BLaER1 treated with 17β-estradiol and CSF1 and Interleukin-3, amounts not matched to agents 10 nM and 100 nM (cell line): ENCODE measurements at regions not wholly inside any gene's neighbourhood (a gene's known extent, or its start where the extent isn't known, plus 50 kb on each side); places are given as distances from the start of the nearest gene placed in this dataset.

ENCODE experiments used
- H3K27ac ChIP-seq, 11 experiments: shearing (Covaris generic); formaldehyde crosslinking; 2 replicates each; pipeline ENCODE4 v1.8.1; 2022
- H3K27me3 ChIP-seq, 11 experiments: shearing (Covaris generic); formaldehyde crosslinking; 2 replicates each; pipeline ENCODE4 v1.8.1; 2022
- H3K36me3 ChIP-seq, 11 experiments: shearing (Covaris generic); formaldehyde crosslinking; 2 replicates each; pipeline ENCODE4 v1.8.1; 2022
- H3K4me1 ChIP-seq, 10 experiments: shearing (Covaris generic); formaldehyde crosslinking; 2 replicates each; pipeline ENCODE4 v1.8.1; 2022
- H3K4me2 ChIP-seq, 11 experiments: shearing (Covaris generic); formaldehyde crosslinking; 2 replicates each; pipeline ENCODE4 v1.8.1; 2022
- H3K4me3 ChIP-seq, 10 experiments: shearing (Covaris generic); formaldehyde crosslinking; 2 replicates each; pipeline ENCODE4 v1.8.1; 2022
- H3K9ac ChIP-seq, 11 experiments: shearing (Covaris generic); formaldehyde crosslinking; 2 replicates each; pipeline ENCODE4 v1.8.1; 2022
- H3K9me3 ChIP-seq, 11 experiments: shearing (Covaris generic); formaldehyde crosslinking; replicated peaks in 1 of 11; 2 replicates each; pipeline ENCODE4 v1.8.1; 2022
- H4K20me1 ChIP-seq, 11 experiments: shearing (Covaris generic); formaldehyde crosslinking; 2 replicates each; pipeline ENCODE4 v1.8.1; 2022
- Cebpa-rat ChIP-seq, 11 experiments: shearing (Covaris generic); IDR thresholded peaks; 2 replicates each; pipeline ENCODE4 v1.8.1; 2022

GRCh38 chr16:79966226-79966625, 365.7 kb upstream of the MAF start:
- Histone ChIP-seq H3K9me3 (no peaks in the 10 kb centered on the region), H3K27me3 (no peaks in the 10 kb centered on the region), H3K4me1 (peaks cover 0 to 6% (median 4%) of the 10 kb centered on the region in 10 experiments; a peak in 6 of 20 replicates), H3K4me3 (no peak overlapping the region), H3K36me3 (no peaks in the 10 kb centered on the region), H3K4me2 (peak overlapping the region in 7 of 11 experiments; percentile 4 to 43 (median 22); a peak in 9 of 22 replicates), H4K20me1 (no peaks in the 10 kb centered on the region), H3K9ac (no peak overlapping the region), H3K27ac (no peak overlapping the region)
- no peak for TF ChIP-seq Cebpa-rat (IDR thresholded peaks at IDR 0.05)

DNA sequence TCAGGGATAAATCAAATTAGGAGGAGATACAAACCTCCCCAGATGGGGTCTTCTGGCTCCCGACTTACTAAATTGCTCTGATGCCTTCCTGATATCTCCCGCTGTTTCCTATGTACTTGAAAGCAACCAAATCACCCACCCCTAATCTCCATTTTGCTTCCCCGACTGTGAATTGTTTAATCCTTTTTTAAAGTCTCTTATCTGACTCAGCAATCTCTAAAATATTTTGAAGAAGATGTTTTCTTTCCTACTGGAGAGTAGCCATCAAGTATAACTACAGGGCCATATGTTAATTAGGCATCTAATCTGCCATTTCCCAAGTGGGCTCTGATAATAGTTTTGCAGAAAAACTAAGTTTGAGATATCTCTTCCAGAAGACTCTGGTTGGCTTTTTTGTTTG, 365.2 kb upstream of the MAF start:
- Histone ChIP-seq H3K27ac (no peak overlapping the region), H3K4me1 (peaks cover 0 to 6% (median 4%) of the 10 kb centered on the region in 10 experiments; a peak in 6 of 20 replicates), H3K27me3 (no peaks in the 10 kb centered on the region)

DNA sequence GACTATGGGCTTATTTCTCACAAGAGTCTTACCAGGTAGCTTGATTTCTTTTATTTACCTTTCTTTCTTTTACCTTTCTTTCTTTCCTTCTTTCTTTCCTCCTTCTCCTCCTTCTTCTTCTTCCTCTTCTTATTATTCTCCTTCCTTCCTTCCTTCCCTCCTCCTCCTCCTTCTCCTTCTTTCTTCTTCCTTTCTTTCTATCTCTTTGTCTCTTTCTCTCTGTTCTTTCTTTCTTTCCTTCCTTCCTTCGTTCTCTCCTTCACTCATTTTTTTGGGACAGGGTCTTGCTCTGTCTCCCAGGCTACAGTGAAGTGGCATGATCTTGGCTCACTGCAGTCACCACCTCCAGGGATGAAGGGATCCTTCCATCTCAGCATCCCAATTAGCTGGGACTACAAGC, 363.6 kb upstream of the MAF start:
- Histone ChIP-seq H3K27ac (no peak overlapping the region), H3K4me2 (no peak overlapping the region), H3K27me3 (no peaks in the 10 kb centered on the region), H3K36me3 (no peaks in the 10 kb centered on the region), H3K9me3 (no peaks in the 10 kb centered on the region), H3K4me1 (peaks cover 0 to 6% (median 4%) of the 10 kb centered on the region in 10 experiments; a peak in 6 of 20 replicates), H3K4me3 (no peak overlapping the region), H3K9ac (no peak overlapping the region), H4K20me1 (no peaks in the 10 kb centered on the region)
- TF ChIP-seq Cebpa-rat (IDR thresholded peaks at IDR 0.05) = no peak

More for the DNA sequence above, 365.2 kb upstream of the MAF start:
- Histone ChIP-seq H3K9ac (no peak overlapping the region), H3K36me3 (no peaks in the 10 kb centered on the region), H3K9me3 (no peaks in the 10 kb centered on the region), H3K4me2 (no peak overlapping the region; a peak in 1 of 22 replicates), H4K20me1 (no peaks in the 10 kb centered on the region), H3K4me3 (no peak overlapping the region)
- TF ChIP-seq Cebpa-rat (IDR thresholded peaks at IDR 0.05) = no peak

DNA sequence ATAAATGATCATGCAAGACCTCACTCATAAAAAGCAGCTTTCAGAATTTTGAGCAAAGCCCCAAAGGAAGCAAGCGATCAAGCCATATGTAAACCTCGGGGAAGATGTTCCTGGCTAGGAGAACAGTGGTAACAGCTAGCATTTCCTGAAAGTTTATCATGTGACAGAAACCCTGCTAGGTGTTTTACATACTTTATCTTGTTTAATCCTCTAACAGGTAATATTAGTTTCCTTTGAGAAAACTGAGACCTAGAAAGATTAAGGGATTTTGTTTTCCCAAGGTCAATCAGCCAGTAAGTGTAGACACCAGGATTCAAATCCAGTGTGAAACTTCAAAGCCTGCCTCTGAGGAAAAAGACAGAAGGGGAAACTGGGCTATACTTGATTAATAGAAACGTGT, 362.4 kb upstream of the MAF start:
- TF ChIP-seq Cebpa-rat (IDR thresholded peaks at IDR 0.05) = no peak
- no peaks in the 10 kb centered on the region for H3K36me3 ChIP-seq

DNA sequence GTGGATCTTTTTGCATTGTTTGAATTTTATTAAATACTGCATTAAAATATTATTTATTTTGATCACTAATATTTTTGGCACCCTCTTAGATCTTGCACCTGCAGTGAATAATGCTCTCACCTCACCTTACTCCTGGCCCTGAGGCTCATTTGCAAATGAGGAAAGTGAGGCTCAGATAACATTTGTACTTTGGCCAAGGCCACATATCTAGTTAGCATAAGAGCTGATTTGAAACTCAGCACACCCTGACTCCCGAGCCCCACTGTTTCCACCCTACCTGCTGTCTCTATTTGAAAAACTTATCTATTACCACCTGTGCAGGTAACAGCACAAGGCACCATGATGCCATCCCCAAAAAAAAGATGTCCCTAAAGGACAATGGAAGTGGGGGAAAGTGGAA, 358.7 kb upstream of the MAF start:
- Histone ChIP-seq H3K4me2 (no peak overlapping the region), H3K27me3 (no peaks in the 10 kb centered on the region), H3K36me3 (no peaks in the 10 kb centered on the region), H3K4me1 (no peaks in the 10 kb centered on the region), H4K20me1 (no peaks in the 10 kb centered on the region), H3K9me3 (no peaks in the 10 kb centered on the region), H3K27ac (no peak overlapping the region), H3K4me3 (no peak overlapping the region), H3K9ac (no peak overlapping the region)
- TF ChIP-seq Cebpa-rat (IDR thresholded peaks at IDR 0.05) = no peak

More for the DNA sequence above, 362.4 kb upstream of the MAF start:
- Histone ChIP-seq H3K9ac (no peak overlapping the region), H3K4me3 (no peak overlapping the region), H4K20me1 (no peaks in the 10 kb centered on the region), H3K4me1 (peaks cover 0 to 6% (median 4%) of the 10 kb centered on the region in 10 experiments; a peak in 6 of 20 replicates), H3K9me3 (no peaks in the 10 kb centered on the region), H3K4me2 (no peak overlapping the region), H3K27me3 (no peaks in the 10 kb centered on the region), H3K27ac (no peak overlapping the region)

DNA sequence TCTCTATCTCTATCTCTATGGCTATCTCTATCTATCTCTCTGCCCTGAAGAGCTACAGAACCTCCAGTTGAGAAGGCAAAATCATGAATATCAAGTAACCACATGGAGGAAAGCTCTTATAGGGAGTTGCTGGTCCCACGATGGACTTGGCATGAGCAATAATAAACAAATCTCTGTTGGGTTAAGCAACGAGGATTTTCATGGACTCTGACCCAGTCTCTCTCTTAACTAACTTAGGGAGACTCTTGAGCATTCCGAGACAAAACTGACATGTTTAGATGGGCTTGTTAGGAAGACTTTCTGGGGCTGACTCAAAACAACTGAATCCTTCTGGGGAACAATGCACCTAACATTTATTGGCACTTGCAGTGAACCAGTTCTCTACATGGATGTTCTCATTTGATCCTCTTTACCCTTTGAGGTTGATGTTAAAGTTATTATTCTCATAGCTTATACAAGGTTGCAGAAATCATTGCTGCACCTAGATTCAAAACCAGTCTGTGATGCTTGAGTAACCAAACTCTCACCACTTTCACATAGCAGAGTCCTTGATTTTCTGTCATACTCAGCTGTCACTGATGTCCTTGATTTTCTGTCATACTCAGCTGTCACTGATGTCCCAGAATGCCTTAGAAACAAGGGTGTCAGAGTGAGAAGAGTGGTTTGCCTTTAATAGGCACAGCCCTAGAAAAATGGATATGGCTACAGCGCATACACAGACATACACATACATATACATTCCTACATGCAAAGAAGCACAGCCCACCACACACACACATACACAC, 354.6 kb upstream of the MAF start:
- Histone ChIP-seq H3K9me3 (no peaks in the 10 kb centered on the region), H3K36me3 (no peaks in the 10 kb centered on the region), H4K20me1 (no peaks in the 10 kb centered on the region), H3K4me3 (no peak overlapping the region), H3K4me2 (no peak overlapping the region), H3K27me3 (no peaks in the 10 kb centered on the region), H3K4me1 (peaks cover 0 to 12% (median 0%) of the 10 kb centered on the region in 10 experiments; a peak in 2 of 20 replicates), H3K9ac (no peak overlapping the region), H3K27ac (no peak overlapping the region)
- TF ChIP-seq Cebpa-rat (IDR thresholded peaks at IDR 0.05) = no peak

DNA sequence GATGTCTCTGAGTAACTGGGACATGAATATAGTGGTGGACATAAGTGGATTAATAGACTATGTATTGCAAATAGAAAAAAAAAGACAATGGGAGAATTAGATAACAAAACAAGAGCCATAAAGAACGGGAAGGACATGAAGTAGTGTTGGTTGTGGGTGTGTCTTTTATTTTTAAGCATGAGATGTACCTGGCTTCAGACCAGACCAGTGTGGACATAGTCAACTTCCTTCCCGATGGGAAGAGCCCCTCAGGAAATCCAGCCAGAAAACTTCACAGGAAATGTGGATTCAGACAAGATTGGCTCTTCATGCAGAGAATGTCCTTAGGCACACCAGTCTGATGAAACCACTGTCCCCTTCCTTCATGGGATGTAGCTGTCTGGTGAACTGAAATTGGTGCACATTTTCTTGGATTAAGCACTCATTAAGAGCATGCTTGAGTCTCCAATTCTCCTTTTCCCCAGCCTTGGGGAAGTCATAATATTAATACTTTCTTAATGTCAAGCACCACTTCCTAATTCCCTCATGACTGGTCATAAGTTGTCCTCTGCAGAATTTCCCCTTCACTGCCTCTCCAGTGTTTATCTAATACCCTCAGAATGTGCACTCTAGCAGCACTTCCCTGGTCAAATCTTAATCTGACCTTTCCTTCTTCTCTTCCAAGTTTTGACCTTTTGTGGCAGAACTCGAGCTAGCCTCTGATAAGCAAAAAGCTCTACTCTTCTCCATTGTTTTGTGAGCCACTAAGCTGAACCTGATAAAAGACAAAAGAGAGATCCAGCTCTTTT, 350.6 kb upstream of the MAF start:
- H3K4me2 ChIP-seq = peak overlapping the region in 2 of 11 experiments; percentile 17 to 51; a peak in 3 of 22 replicates
- TF ChIP-seq Cebpa-rat (IDR thresholded peaks at IDR 0.05) = no peak
- H3K9me3 ChIP-seq = no peaks in the 10 kb centered on the region
- H3K4me3 ChIP-seq = no peak overlapping the region
- no peak overlapping the region for H3K9ac ChIP-seq
- H3K27ac ChIP-seq = no peak overlapping the region
- no peaks in the 10 kb centered on the region for H3K27me3 ChIP-seq
- H3K36me3 ChIP-seq = no peaks in the 10 kb centered on the region
- peaks cover 0 to 12% (median 0%) of the 10 kb centered on the region in 10 experiments; a peak in 2 of 20 replicates for H3K4me1 ChIP-seq
- H4K20me1 ChIP-seq = no peaks in the 10 kb centered on the region

DNA sequence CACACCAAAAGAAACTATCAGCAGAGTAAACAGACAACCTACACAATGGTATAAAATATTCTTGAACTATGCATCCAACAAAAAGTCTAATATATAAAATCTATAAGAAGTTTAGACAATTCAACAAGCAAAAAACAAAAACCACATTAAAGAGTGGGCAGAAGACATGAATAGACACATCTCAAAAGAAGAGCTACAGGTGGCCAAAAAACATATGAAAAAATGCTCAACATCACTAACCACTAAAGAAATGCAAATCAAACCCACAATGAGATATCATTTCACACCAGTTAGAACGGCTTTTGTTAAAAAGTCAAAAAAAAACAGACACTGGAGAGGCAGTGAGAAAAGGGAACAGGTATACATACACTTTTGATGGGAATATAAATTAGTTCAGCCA, 348.9 kb upstream of the MAF start:
- Histone ChIP-seq H3K27me3 (no peaks in the 10 kb centered on the region), H3K4me2 (no peak overlapping the region), H3K27ac (no peak overlapping the region), H4K20me1 (no peaks in the 10 kb centered on the region), H3K9me3 (no peaks in the 10 kb centered on the region), H3K4me3 (no peak overlapping the region), H3K36me3 (no peaks in the 10 kb centered on the region), H3K9ac (no peak overlapping the region), H3K4me1 (peaks cover 0 to 12% (median 0%) of the 10 kb centered on the region in 10 experiments; a peak in 2 of 20 replicates)
- TF ChIP-seq Cebpa-rat (IDR thresholded peaks at IDR 0.05) = no peak

DNA sequence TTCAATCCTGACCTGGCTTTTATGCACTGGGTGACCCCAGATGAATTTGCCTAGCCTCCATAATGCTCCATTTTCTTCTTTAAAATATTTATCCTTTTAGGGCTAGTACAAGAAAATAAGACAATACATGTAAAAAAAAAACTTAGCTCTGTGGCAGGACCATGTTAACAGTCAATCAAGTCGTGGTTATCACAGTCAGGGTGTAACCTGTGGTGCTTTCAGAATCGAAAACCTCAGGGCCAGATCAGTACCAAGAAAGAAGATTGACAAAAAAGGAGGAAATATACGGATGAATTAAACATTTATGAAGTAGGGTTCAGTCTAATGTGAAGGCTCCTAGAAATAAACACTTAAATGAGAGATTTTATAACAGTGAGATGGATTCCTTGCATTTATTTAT, 347.2 kb upstream of the MAF start:
- H3K36me3 ChIP-seq = no peaks in the 10 kb centered on the region
- H3K4me2 ChIP-seq = no peak overlapping the region
- no peak for TF ChIP-seq Cebpa-rat (IDR thresholded peaks at IDR 0.05)
- no peak overlapping the region for H3K27ac ChIP-seq
- no peaks in the 10 kb centered on the region for H3K9me3 ChIP-seq
- H3K4me3 ChIP-seq = no peak overlapping the region
- no peaks in the 10 kb centered on the region for H3K27me3 ChIP-seq
- H4K20me1 ChIP-seq = no peaks in the 10 kb centered on the region
- peaks cover 0 to 12% (median 0%) of the 10 kb centered on the region in 10 experiments; a peak in 2 of 20 replicates for H3K4me1 ChIP-seq
- H3K9ac ChIP-seq = no peak overlapping the region
